ENCODE measurements at regions not wholly inside any gene's neighbourhood (a gene's known extent, or its start where the extent isn't known, plus 50 kb on each side); places are given as distances from the start of the nearest gene placed in this dataset.

- no peak for DNase-seq
Measured at GRCh38 chr6:170131351-170131750, 159.5 kb downstream of the DLL1 start.

GRCh38 chr6:170130771-170131241 lies 160.1 kb downstream of the DLL1 start:
- DNase-seq = no peak

- no peak for DNase-seq
Measured at GRCh38 chr6:170130201-170130621, 160.7 kb downstream of the DLL1 start.

GRCh38 chr6:170129691-170130171 lies 161.1 kb downstream of the DLL1 start:
- peak; percentile 98 for DNase-seq

- DNase-seq = no peak
Measured at GRCh38 chr6:170128811-170129681, 161.8 kb downstream of the DLL1 start.

- no peak for DNase-seq
Measured at GRCh38 chr6:170128346-170128745, 162.5 kb downstream of the DLL1 start.

GRCh38 chr6:170127151-170127550 lies 163.7 kb downstream of the DLL1 start:
- DNase-seq = no peak

- no peak for DNase-seq
Measured at GRCh38 chr6:170125456-170126300, 165.2 kb downstream of the DLL1 start.

- peak; percentile 33 for DNase-seq
Measured at GRCh38 chr6:170124836-170125235, 166.0 kb downstream of the DLL1 start.

- no peak for DNase-seq
Measured at GRCh38 chr6:170124150-170124549, 166.7 kb downstream of the DLL1 start.

GRCh38 chr6:170122651-170123050 lies 168.2 kb downstream of the DLL1 start:
- no peak for DNase-seq

- no peak for DNase-seq
Measured at GRCh38 chr6:170117111-170117972, 173.5 kb downstream of the DLL1 start.

- no peak for DNase-seq
Measured at GRCh38 chr6:170116636-170117035, 174.2 kb downstream of the DLL1 start.

- DNase-seq = peak; percentile 92
Measured at GRCh38 chr6:170114956-170115855, 175.7 kb downstream of the DLL1 start.

- no peak for DNase-seq
Measured at GRCh38 chr6:170114187-170114945, 176.5 kb downstream of the DLL1 start.

- DNase-seq = no peak
Measured at GRCh38 chr6:170113141-170113540, 177.7 kb downstream of the DLL1 start.

- DNase-seq = no peak
Measured at GRCh38 chr6:170112583-170112860, 178.4 kb downstream of the DLL1 start.

GRCh38 chr6:170111816-170112582 lies 178.9 kb downstream of the DLL1 start:
- no peak for DNase-seq

GRCh38 chr6:170111141-170111664 lies 179.7 kb downstream of the DLL1 start:
- no peak for DNase-seq

Measured in NCI-H69 (cell line).